SK-N-SH (cell line): ENCODE measurements at regions not wholly inside any gene's neighbourhood (a gene's known extent, or its start where the extent isn't known, plus 50 kb on each side); places are given as distances from the start of the nearest gene placed in this dataset.

Experiments
- JUND ChIP-seq: IDR thresholded peaks from 2 replicates; pipeline ENCODE4 v1.4.0; 2012
- TAF1 ChIP-seq: IDR thresholded peaks from 2 replicates; pipeline ENCODE4 v1.6.1; 2012; ENCODE audit warnings: low read depth, mild to moderate bottlenecking, low read length, moderate library complexity, borderline replicate concordance
- TEAD4 ChIP-seq: IDR thresholded peaks from 2 replicates; pipeline ENCODE4 v1.4.0; 2012; ENCODE audit warnings: mild to moderate bottlenecking, borderline replicate concordance; ENCODE audit not compliant: insufficient read depth
- YY1 ChIP-seq: IDR thresholded peaks from 2 replicates; pipeline ENCODE4 v1.4.0; 2012; ENCODE audit warnings: low read depth, mild to moderate bottlenecking
- TF ChIP-seq, protein P1 (sequence below): fragments of 200-600 bp; sonication (generic); IDR thresholded peaks from 2 replicates; pipeline ENCODE4 v1.6.1; 2017; ENCODE audit warnings: antibody characterized with exemption, mild to moderate bottlenecking, moderate library complexity
- TF ChIP-seq, protein P2 (sequence below): fragments of 150-350 bp; IDR thresholded peaks from 2 replicates; pipeline ENCODE4 v1.6.1; 2016; ENCODE audit warnings: mild to moderate bottlenecking, low read depth, low read length
- TF ChIP-seq, protein P3 (sequence below): fragments of 150-350 bp; IDR thresholded peaks from 2 replicates; pipeline ENCODE4 v1.6.1; 2017; ENCODE audit warnings: antibody characterized with exemption, low read length, low read depth, borderline replicate concordance

DNA sequence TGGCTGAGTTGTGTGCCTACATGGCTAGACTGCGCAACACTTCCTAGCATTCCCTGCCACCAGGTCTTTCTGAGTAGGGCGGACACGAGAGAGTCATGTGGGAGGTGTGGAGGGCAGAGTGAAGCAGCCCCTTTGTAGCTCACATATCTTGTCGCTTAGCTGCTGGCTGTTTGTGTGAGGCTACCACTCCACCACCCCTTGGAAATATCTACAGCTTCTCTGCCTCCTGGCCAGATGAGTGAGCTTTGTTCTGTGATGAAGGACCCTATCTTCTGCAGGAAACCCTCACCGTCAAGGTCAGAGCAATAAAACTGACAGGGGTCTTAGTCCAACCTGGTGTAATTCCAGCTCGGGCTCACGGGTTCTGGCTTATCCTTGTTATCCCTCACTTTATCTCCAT, 232.1 kb upstream of the ASIC2 start:
- TF ChIP-seq, protein P1, sequence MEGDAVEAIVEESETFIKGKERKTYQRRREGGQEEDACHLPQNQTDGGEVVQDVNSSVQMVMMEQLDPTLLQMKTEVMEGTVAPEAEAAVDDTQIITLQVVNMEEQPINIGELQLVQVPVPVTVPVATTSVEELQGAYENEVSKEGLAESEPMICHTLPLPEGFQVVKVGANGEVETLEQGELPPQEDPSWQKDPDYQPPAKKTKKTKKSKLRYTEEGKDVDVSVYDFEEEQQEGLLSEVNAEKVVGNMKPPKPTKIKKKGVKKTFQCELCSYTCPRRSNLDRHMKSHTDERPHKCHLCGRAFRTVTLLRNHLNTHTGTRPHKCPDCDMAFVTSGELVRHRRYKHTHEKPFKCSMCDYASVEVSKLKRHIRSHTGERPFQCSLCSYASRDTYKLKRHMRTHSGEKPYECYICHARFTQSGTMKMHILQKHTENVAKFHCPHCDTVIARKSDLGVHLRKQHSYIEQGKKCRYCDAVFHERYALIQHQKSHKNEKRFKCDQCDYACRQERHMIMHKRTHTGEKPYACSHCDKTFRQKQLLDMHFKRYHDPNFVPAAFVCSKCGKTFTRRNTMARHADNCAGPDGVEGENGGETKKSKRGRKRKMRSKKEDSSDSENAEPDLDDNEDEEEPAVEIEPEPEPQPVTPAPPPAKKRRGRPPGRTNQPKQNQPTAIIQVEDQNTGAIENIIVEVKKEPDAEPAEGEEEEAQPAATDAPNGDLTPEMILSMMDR: no peak
- no peak for TF ChIP-seq YY1
- TF ChIP-seq JUND: no peak
- TF ChIP-seq, protein P2, sequence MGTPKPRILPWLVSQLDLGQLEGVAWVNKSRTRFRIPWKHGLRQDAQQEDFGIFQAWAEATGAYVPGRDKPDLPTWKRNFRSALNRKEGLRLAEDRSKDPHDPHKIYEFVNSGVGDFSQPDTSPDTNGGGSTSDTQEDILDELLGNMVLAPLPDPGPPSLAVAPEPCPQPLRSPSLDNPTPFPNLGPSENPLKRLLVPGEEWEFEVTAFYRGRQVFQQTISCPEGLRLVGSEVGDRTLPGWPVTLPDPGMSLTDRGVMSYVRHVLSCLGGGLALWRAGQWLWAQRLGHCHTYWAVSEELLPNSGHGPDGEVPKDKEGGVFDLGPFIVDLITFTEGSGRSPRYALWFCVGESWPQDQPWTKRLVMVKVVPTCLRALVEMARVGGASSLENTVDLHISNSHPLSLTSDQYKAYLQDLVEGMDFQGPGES: no peak
- no peak for TF ChIP-seq TEAD4
- TF ChIP-seq, protein P3, sequence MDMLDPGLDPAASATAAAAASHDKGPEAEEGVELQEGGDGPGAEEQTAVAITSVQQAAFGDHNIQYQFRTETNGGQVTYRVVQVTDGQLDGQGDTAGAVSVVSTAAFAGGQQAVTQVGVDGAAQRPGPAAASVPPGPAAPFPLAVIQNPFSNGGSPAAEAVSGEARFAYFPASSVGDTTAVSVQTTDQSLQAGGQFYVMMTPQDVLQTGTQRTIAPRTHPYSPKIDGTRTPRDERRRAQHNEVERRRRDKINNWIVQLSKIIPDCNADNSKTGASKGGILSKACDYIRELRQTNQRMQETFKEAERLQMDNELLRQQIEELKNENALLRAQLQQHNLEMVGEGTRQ: no peak
- no peak for TF ChIP-seq TAF1
